ENCODE measurements at regions not wholly inside any gene's neighbourhood (a gene's known extent, or its start where the extent isn't known, plus 50 kb on each side); places are given as distances from the start of the nearest gene placed in this dataset.

GRCh38 chr2:221345516-221345915, 226.6 kb downstream of the EPHA4 start:
- DNase-seq (ENCODE audit: low read depth), result no peak

- no peak for DNase-seq (ENCODE audit: low read depth)
Observed at GRCh38 chr2:221346411-221346810, 225.7 kb downstream of the EPHA4 start.

GRCh38 chr2:221347471-221347870, 224.6 kb downstream of the EPHA4 start:
- DNase-seq (ENCODE audit: low read depth), result no peak

DNA sequence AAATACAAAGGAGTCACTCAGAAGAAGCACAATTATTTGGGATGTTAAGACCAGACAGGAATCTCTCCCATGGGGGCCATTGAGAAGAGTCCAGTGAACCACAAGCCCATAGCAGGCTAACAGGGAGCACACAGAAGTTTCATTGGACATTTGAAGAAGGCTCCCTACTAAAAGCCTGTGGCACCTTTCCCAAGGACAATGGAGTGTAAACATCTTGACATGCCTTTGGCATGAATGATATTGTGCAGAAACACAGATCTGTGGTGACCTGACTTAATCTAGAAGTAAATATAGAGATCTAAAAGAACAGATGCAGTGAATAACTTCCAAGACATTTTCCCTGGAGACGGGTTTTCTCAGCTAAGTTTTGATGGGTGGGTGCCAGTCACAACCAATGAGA, 221.5 kb downstream of the EPHA4 start:
- DNase-seq (ENCODE audit: low read depth), result no peak

- no peak for DNase-seq (ENCODE audit: low read depth)
Observed at GRCh38 chr2:221353201-221353600, 218.9 kb downstream of the EPHA4 start.

DNA sequence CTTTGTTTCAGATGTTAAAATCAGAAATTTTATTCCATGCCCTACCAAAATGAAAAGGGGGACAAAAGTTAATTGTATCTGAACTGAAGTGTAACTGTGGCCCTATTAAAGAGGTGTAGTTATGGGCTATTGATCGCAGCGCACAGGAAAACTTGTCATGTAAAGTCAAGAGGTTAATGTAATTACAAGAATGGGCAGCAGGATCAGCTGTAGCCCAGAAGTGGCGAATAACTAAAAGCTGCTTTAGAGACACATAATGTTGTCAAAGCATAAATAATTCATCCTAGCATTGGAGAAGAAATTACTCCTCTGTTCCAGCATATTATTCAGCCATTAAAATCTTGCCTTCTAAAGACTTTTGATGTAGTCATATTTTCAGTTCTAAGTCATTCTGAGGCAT, 211.8 kb downstream of the EPHA4 start:
- DNase-seq (ENCODE audit: low read depth), result no peak

DNA sequence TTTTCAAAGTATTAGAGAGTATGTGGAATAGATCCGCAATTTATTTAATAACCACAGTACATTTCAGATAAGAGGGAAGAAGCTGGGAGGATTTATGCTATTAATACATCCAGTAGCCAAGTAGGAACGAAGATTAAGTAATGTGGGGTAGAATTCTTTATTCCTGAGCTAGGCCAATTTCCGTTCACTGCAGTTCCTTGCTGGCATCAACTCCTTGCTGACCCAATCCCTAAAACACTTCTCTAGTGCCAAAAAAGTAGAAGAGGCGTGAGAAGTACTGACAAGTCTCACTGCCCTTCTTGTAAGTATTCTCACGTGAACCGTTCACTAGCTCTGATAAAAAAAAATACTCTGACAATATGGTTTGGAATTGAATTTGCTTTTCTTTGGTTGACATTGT, 211.4 kb downstream of the EPHA4 start:
- DNase-seq (ENCODE audit: low read depth), result no peak

DNA sequence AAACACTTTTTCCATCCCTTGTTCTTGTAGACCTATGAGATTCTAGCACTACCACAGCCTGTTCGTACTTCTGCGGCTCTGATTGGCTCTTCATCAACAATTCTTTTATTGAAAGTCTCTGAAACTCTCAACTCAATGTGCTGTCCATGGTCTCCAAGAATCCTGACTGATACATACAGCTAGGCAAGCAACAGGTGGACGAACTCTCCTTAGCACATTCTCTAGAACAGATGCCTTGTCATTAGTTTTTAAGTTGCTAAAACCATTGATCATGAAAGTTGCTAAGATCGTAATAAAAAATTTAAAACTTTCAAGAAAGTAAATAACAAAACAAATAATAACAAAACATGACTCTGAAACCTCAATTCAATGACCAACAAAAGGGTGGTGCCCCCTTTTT, 210.5 kb downstream of the EPHA4 start:
- no peak for DNase-seq (ENCODE audit: low read depth)

- DNase-seq (ENCODE audit: low read depth), result no peak
Observed at GRCh38 chr2:221364672-221365071, 207.4 kb downstream of the EPHA4 start.

Measured in stimulated activated CD8-positive, alpha-beta memory T cell treated with anti-CD3 and anti-CD28 coated beads, Interleukin-12 subunit alpha, Interleukin-12 subunit beta, amount 100 ng/mL, for 1 hour (primary cell).